NCI-H2196 (cell line): ENCODE measurements at regions not wholly inside any gene's neighbourhood (a gene's known extent, or its start where the extent isn't known, plus 50 kb on each side); places are given as distances from the start of the nearest gene placed in this dataset.

Experiments
- DNase-seq: peaks from one replicate; lab custom pipeline; 2025; ENCODE audit not compliant: unreplicated experiment; lab: John Stamatoyannopoulos, UW

GRCh38 chr13:50189450-50189849, 174.2 kb downstream of the KCNRG start:
- no peak for DNase-seq

- DNase-seq, result no peak
Observed at GRCh38 chr13:50191004-50191403, 175.8 kb downstream of the KCNRG start.

GRCh38 chr13:50192272-50192813, 177.1 kb downstream of the KCNRG start:
- DNase-seq, result no peak

- DNase-seq, result no peak
Observed at GRCh38 chr13:50195045-50195444, 179.8 kb downstream of the KCNRG start.

GRCh38 chr13:50196118-50196517, 180.9 kb downstream of the KCNRG start:
- no peak for DNase-seq

GRCh38 chr13:50197705-50198104, 182.5 kb downstream of the KCNRG start:
- DNase-seq, result no peak

- DNase-seq, result no peak
Observed at GRCh38 chr13:50198508-50198907, 183.3 kb downstream of the KCNRG start.

- no peak for DNase-seq
Observed at GRCh38 chr13:50200569-50200968, 185.3 kb downstream of the KCNRG start.

- DNase-seq, result no peak
Observed at GRCh38 chr13:50200988-50201387, 185.7 kb downstream of the KCNRG start.

- no peak for DNase-seq
Observed at GRCh38 chr13:50202485-50202884, 187.2 kb downstream of the KCNRG start.

GRCh38 chr13:50203256-50203941, 188.2 kb downstream of the KCNRG start:
- DNase-seq, result no peak

- no peak for DNase-seq
Observed at GRCh38 chr13:50205581-50205980, 190.3 kb downstream of the KCNRG start.

GRCh38 chr13:50208826-50209335, 193.6 kb downstream of the KCNRG start:
- no peak for DNase-seq

GRCh38 chr13:50209631-50210030, 194.4 kb downstream of the KCNRG start:
- DNase-seq, result no peak

GRCh38 chr13:50213526-50213925, 198.3 kb downstream of the KCNRG start:
- no peak for DNase-seq

- no peak for DNase-seq
Observed at GRCh38 chr13:50214514-50214913, 199.3 kb downstream of the KCNRG start.

GRCh38 chr13:50215399-50215798, 200.2 kb downstream of the KCNRG start:
- no peak for DNase-seq

GRCh38 chr13:50219743-50220142, 204.5 kb downstream of the KCNRG start:
- DNase-seq, result no peak

GRCh38 chr13:50220938-50221337, 205.7 kb downstream of the KCNRG start:
- DNase-seq, result no peak

- peak; percentile 18 for DNase-seq
Observed at GRCh38 chr13:50222569-50223332, 207.5 kb downstream of the KCNRG start.

GRCh38 chr13:50224534-50224933, 209.3 kb downstream of the KCNRG start:
- no peak for DNase-seq
